OCI-LY7 (cell line): ENCODE measurements at regions not wholly inside any gene's neighbourhood (a gene's known extent, or its start where the extent isn't known, plus 50 kb on each side); places are given as distances from the start of the nearest gene placed in this dataset.

ENCODE experiments used
- BruUV-seq: library from RNA; stranded (reverse); fragments of 400-500 nt; replicated peaks from 2 replicates; lab custom pipeline; 2021; lab: Mats Ljungman, UMichigan
- CTCF ChIA-PET: fragments of 300-600 bp; sonication (Branson Sonifier 250); formaldehyde crosslinking; loops from one replicate; lab custom pipeline; 2022; ENCODE audit warnings: antibody characterized with exemption; ENCODE audit not compliant: unreplicated experiment; lab: Charles Lee
- POLR2A ChIA-PET: fragments of 300-600 bp; sonication (Branson Sonifier 250); formaldehyde crosslinking; loops from one replicate; lab custom pipeline; 2022; ENCODE audit warnings: antibody characterized with exemption; lab: Charles Lee
- DNase-seq: peaks from one replicate; pipeline ENCODE4 v3.0.0-alpha.2; 2015; ENCODE audit warnings: low spot score
- H2AFZ ChIP-seq: fragments of 200-600 bp; sonication (generic), shearing (Covaris generic); 2 replicates; pipeline ENCODE4 v1.6.1; 2014; ENCODE audit warnings: mild to moderate bottlenecking, antibody characterized with exemption, low read length, moderate library complexity
- H3K27ac ChIP-seq: fragments of 200-600 bp; sonication (generic); 2 replicates; pipeline ENCODE4 v1.5.1; 2014; ENCODE audit warnings: mixed run types, low read depth, mild to moderate bottlenecking, moderate library complexity, low read length, inconsistent platforms; ENCODE audit not compliant: poor library complexity, severe bottlenecking
- H3K36me3 ChIP-seq: fragments of 200-600 bp; sonication (generic); 2 replicates; pipeline ENCODE4 v1.6.1; 2014; ENCODE audit warnings: mild to moderate bottlenecking, antibody characterized with exemption, low read length, moderate library complexity, mixed read lengths; ENCODE audit not compliant: insufficient read depth
- H3K4me1 ChIP-seq: fragments of 200-600 bp; sonication (generic); 2 replicates; pipeline ENCODE4 v1.5.1; 2014; ENCODE audit warnings: mild to moderate bottlenecking, low read length; ENCODE audit not compliant: insufficient read depth, poor library complexity, severe bottlenecking
- H3K4me2 ChIP-seq: fragments of 200-600 bp; sonication (generic); 2 replicates; pipeline ENCODE4 v1.6.1; 2014; ENCODE audit warnings: mild to moderate bottlenecking, low read length
- H3K4me3 ChIP-seq: fragments of 200-600 bp; sonication (generic); 2 replicates; pipeline ENCODE4 v1.5.1; 2014; ENCODE audit warnings: mild to moderate bottlenecking, low read depth, low read length; ENCODE audit not compliant: poor library complexity, severe bottlenecking
- H3K79me2 ChIP-seq: fragments of 200-600 bp; sonication (generic); 2 replicates; pipeline ENCODE4 v1.6.1; 2016; ENCODE audit warnings: low read depth, mild to moderate bottlenecking, low read length, moderate library complexity, mixed read lengths; ENCODE audit not compliant: insufficient read depth
- H3K9me2 ChIP-seq: fragments of 200-600 bp; sonication (generic); 2 replicates; pipeline ENCODE4 v1.6.1; 2016; ENCODE audit warnings: mild to moderate bottlenecking, low read length, mixed read lengths; ENCODE audit not compliant: insufficient read depth
- H3K9me3 ChIP-seq: fragments of 200-600 bp; sonication (generic); 2 replicates; pipeline ENCODE4 v1.6.1; 2014; ENCODE audit warnings: mild to moderate bottlenecking, mixed run types, low read length, mixed read lengths
- H4K20me1 ChIP-seq: fragments of 200-600 bp; sonication (generic); 2 replicates; pipeline ENCODE4 v1.6.1; 2014; ENCODE audit warnings: mild to moderate bottlenecking, antibody characterized with exemption, low read length, moderate library complexity, mixed read lengths; ENCODE audit not compliant: insufficient read depth
- CTCF ChIP-seq: fragments of 200-600 bp; sonication (generic); conservative IDR thresholded peaks from 2 replicates; pipeline ENCODE4 v1.5.1; 2014; ENCODE audit warnings: mild to moderate bottlenecking, antibody characterized with exemption, low read length, moderate library complexity, mixed read lengths
- EZH2phosphoT487 ChIP-seq: fragments of 200-600 bp; sonication (generic); IDR thresholded peaks from 2 replicates; pipeline ENCODE4 v1.6.1; 2018; ENCODE audit warnings: low read depth, borderline replicate concordance, mild to moderate bottlenecking, mixed run types, antibody characterized with exemption, low read length, moderate library complexity, mixed read lengths
- intact Hi-C: fragments of 100-400 bp; cut with micrococcal nuclease; formaldehyde crosslinking; loops from one replicate; pipeline ENCODE4 v1.10.0; 2022; ENCODE audit not compliant: unreplicated experiment

GRCh38 chr17:13398853-13399252 lies 202.9 kb downstream of the HS3ST3A1 start:
- no peak for TF ChIP-seq CTCF
- TF ChIP-seq EZH2phosphoT487: no peak
- intact Hi-C loops: no loop called here
- DNase-seq: no peak
- no peak overlapping the region for H3K27ac ChIP-seq
- no peaks in the 10 kb centered on the region for H3K9me3 ChIP-seq
- H3K4me1 ChIP-seq: no peaks in the 10 kb centered on the region
- no peak overlapping the region for H3K4me2 ChIP-seq
- no peaks in the 10 kb centered on the region for H4K20me1 ChIP-seq
- ChIA-PET POLR2A (no interaction called here), CTCF (no interaction called here)
- no peaks in the 10 kb centered on the region for H3K36me3 ChIP-seq
- no peak overlapping the region for H3K4me3 ChIP-seq
- no peak overlapping the region for H2AFZ ChIP-seq
- BruUV-seq: no TSS peak
- no peaks in the 10 kb centered on the region for H3K9me2 ChIP-seq
- no peaks in the 10 kb centered on the region for H3K79me2 ChIP-seq

GRCh38 chr17:13398091-13398490 lies 203.6 kb downstream of the HS3ST3A1 start:
- Histone ChIP-seq H3K36me3 (no peaks in the 10 kb centered on the region), H3K4me3 (no peak overlapping the region), H3K4me1 (no peaks in the 10 kb centered on the region), H3K4me2 (no peak overlapping the region), H4K20me1 (no peaks in the 10 kb centered on the region), H3K9me2 (no peaks in the 10 kb centered on the region), H3K79me2 (no peaks in the 10 kb centered on the region), H2AFZ (no peak overlapping the region), H3K27ac (no peak overlapping the region), H3K9me3 (no peaks in the 10 kb centered on the region)
- CTCF ChIA-PET: no interaction called here
- DNase-seq: no peak
- BruUV-seq: no TSS peak
- TF ChIP-seq EZH2phosphoT487 (no peak), CTCF (no peak)
- POLR2A ChIA-PET: no interaction called here
- intact Hi-C loops: no loop called here

- TF ChIP-seq CTCF (no peak), EZH2phosphoT487 (no peak)
- Histone ChIP-seq H3K9me3 (no peaks in the 10 kb centered on the region), H4K20me1 (no peaks in the 10 kb centered on the region), H3K36me3 (no peaks in the 10 kb centered on the region), H3K4me3 (no peak overlapping the region), H3K4me2 (no peak overlapping the region), H3K9me2 (no peaks in the 10 kb centered on the region), H3K27ac (no peak overlapping the region), H3K4me1 (no peaks in the 10 kb centered on the region), H2AFZ (no peak overlapping the region), H3K79me2 (no peaks in the 10 kb centered on the region)
- ChIA-PET CTCF (no interaction called here), POLR2A (interaction anchor here (0.9 kb wide), 1 partner anchor 32 kb away, joined by 3 read pairs; no protein-coding TSS in a partner anchor)
- intact Hi-C loops: no loop called here
- BruUV-seq: no TSS peak
- DNase-seq: no peak
Observed at GRCh38 chr17:13395862-13396261, 205.9 kb downstream of the HS3ST3A1 start.
